CD14-positive monocyte (primary cell): ENCODE measurements at regions not wholly inside any gene's neighbourhood (a gene's known extent, or its start where the extent isn't known, plus 50 kb on each side); places are given as distances from the start of the nearest gene placed in this dataset.
"Not testable (repeated sequence)": the region's sequence is repeated elsewhere in the genome, so short reads cannot be mapped to it uniquely, and the experiment has no call there.

Experiments
- DNase-seq, 3 donors: peaks; one replicate each; pipeline ENCODE4 v3.0.0-alpha.2; 2011 to 2022
- H2AFZ ChIP-seq: 2 replicates; pipeline ENCODE4 v1.6.0; 2012; ENCODE audit warnings: mild to moderate bottlenecking, low read depth, low read length, inconsistent platforms; ENCODE audit not compliant: insufficient read depth, poor library complexity, severe bottlenecking
- H3K27ac ChIP-seq, 2 donors: 1 replicate in 1 of 2; 2 replicates in 1 of 2; pipeline ENCODE4 v1.5.1; 2012 to 2013; ENCODE audit warnings: low read length in 2 of 2, control low read depth in 1 of 2, inconsistent platforms in 1 of 2, low read depth in 1 of 2, mild to moderate bottlenecking in 1 of 2
- H3K27me3 ChIP-seq, 2 donors: one replicate each; pipeline versions ENCODE4 v1.6.0 to v1.6.1; 2011 to 2013; ENCODE audit warnings: low read length in 2 of 2; ENCODE audit not compliant: control insufficient read depth in 2 of 2, insufficient read depth in 2 of 2
- H3K36me3 ChIP-seq, 2 donors: replicated peaks in 1 of 2; 1 replicate in 1 of 2; 2 replicates in 1 of 2; pipeline versions ENCODE4 v1.5.1 to v1.6.1; 2012 to 2013; ENCODE audit warnings: low read length in 2 of 2, control low read depth in 1 of 2, inconsistent platforms in 1 of 2, mild to moderate bottlenecking in 1 of 2; ENCODE audit not compliant: insufficient read depth in 2 of 2, control insufficient read depth in 1 of 2
- H3K4me1 ChIP-seq, 2 donors: 1 replicate in 1 of 2; 2 replicates in 1 of 2; pipeline versions ENCODE4 v1.5.1 to v1.6.1; 2012 to 2013; ENCODE audit warnings: low read length in 2 of 2, control low read depth in 1 of 2, inconsistent platforms in 1 of 2, mild to moderate bottlenecking in 1 of 2, moderate library complexity in 1 of 2; ENCODE audit not compliant: insufficient read depth in 2 of 2, control insufficient read depth in 1 of 2
- H3K4me2 ChIP-seq: replicated peaks from 2 replicates; pipeline ENCODE3; 2012; ENCODE audit warnings: low read length, moderate library complexity, mild to moderate bottlenecking; ENCODE audit not compliant: poor library complexity, severe bottlenecking; ENCODE audit errors: extremely low read depth
- H3K4me3 ChIP-seq, 3 experiments: fragments of 200-600 bp in 1 of 3; sonication (generic) in 1 of 3; replicated peaks in 1 of 3; 1 replicate in 2 of 3; 2 replicates in 1 of 3; pipeline ENCODE4 v1.5.1; 2011 to 2013; ENCODE audit warnings: low read length in 3 of 3, mild to moderate bottlenecking in 3 of 3, control low read depth in 2 of 3, low read depth in 2 of 3, inconsistent platforms in 1 of 3, moderate library complexity in 1 of 3
- H3K79me2 ChIP-seq: 2 replicates; pipeline ENCODE4 v1.6.0; 2012; ENCODE audit warnings: mild to moderate bottlenecking, control low read depth, inconsistent platforms, low read length, moderate library complexity; ENCODE audit not compliant: insufficient read depth
- H3K9ac ChIP-seq: 2 replicates; pipeline ENCODE4 v1.6.0; 2017; ENCODE audit warnings: low read length, mild to moderate bottlenecking; ENCODE audit not compliant: insufficient read depth, poor library complexity, severe bottlenecking
- H3K9me3 ChIP-seq, 2 donors: replicated peaks in 1 of 2; 1 replicate in 1 of 2; 2 replicates in 1 of 2; pipeline versions ENCODE4 v1.5.1 to v1.6.1; 2012 to 2013; ENCODE audit warnings: low read length in 2 of 2, control low read depth in 1 of 2; ENCODE audit not compliant: control insufficient read depth in 1 of 2, insufficient read depth in 1 of 2
- H4K20me1 ChIP-seq: 2 replicates; pipeline ENCODE4 v1.6.0; 2012; ENCODE audit warnings: mild to moderate bottlenecking, low read length, control low read depth, moderate library complexity; ENCODE audit not compliant: insufficient read depth
- H3K27ac Mint-ChIP-seq, 7 donors: one replicate each; pipeline ENCODE4 v1.8.0; 2020; ENCODE audit warnings: mild to moderate bottlenecking in 7 of 7, mixed read lengths in 7 of 7, moderate library complexity in 6 of 7, inconsistent platforms in 2 of 7
- H3K27me3 Mint-ChIP-seq, 3 donors: one replicate each; pipeline ENCODE4 v1.8.0; 2021 to 2022; ENCODE audit warnings: low read depth in 3 of 3, mild to moderate bottlenecking in 3 of 3, mixed read lengths in 3 of 3, moderate library complexity in 3 of 3, inconsistent platforms in 1 of 3
- H3K36me3 Mint-ChIP-seq, 2 donors: one replicate each; pipeline ENCODE4 v1.8.0; 2020; ENCODE audit warnings: mixed read lengths in 2 of 2, inconsistent platforms in 1 of 2, mild to moderate bottlenecking in 1 of 2
- H3K4me1 Mint-ChIP-seq: one replicate; pipeline ENCODE4 v1.8.0; 2020; ENCODE audit warnings: mild to moderate bottlenecking, mixed read lengths
- H3K4me3 Mint-ChIP-seq, 2 donors: one replicate each; pipeline ENCODE4 v1.8.0; 2020; ENCODE audit warnings: mild to moderate bottlenecking in 2 of 2, mixed read lengths in 2 of 2, moderate library complexity in 1 of 2
- H3K9me3 Mint-ChIP-seq, 7 donors: one replicate each; pipeline ENCODE4 v1.8.0; 2020 to 2022; ENCODE audit warnings: mixed read lengths in 7 of 7, mild to moderate bottlenecking in 6 of 7, moderate library complexity in 6 of 7, inconsistent platforms in 2 of 7
- WGBS: methylation state at CpG from one replicate; pipeline ENCODE4 v1.1.5; 2013; ENCODE audit warnings: missing lambda C conversion rate; ENCODE audit not compliant: insufficient coverage; 5-methylcytosine and 5-hydroxymethylcytosine counted together
- intact Hi-C, 2 donors: fragments of 100-400 bp; cut with micrococcal nuclease; formaldehyde crosslinking; loops; one replicate each; pipeline versions ENCODE4 v1.15.0 to v1.15.1; 2023
- TF ChIP-seq, protein P1 (sequence below): fragments of 200-600 bp; IDR thresholded peaks from one replicate; pipeline ENCODE4 v1.8.0; 2022; ENCODE audit warnings: antibody characterized with exemption, mild to moderate bottlenecking

- H3K9me3 Mint-ChIP-seq: peaks cover 0 to 7% (median 3%) of the 10 kb centered on the region in 7 donors
- TF ChIP-seq, protein P1, sequence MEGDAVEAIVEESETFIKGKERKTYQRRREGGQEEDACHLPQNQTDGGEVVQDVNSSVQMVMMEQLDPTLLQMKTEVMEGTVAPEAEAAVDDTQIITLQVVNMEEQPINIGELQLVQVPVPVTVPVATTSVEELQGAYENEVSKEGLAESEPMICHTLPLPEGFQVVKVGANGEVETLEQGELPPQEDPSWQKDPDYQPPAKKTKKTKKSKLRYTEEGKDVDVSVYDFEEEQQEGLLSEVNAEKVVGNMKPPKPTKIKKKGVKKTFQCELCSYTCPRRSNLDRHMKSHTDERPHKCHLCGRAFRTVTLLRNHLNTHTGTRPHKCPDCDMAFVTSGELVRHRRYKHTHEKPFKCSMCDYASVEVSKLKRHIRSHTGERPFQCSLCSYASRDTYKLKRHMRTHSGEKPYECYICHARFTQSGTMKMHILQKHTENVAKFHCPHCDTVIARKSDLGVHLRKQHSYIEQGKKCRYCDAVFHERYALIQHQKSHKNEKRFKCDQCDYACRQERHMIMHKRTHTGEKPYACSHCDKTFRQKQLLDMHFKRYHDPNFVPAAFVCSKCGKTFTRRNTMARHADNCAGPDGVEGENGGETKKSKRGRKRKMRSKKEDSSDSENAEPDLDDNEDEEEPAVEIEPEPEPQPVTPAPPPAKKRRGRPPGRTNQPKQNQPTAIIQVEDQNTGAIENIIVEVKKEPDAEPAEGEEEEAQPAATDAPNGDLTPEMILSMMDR: no peak
- H3K4me1 Mint-ChIP-seq: no peaks in the 10 kb centered on the region
- peaks cover 0 to 1% (median 0%) of the 10 kb centered on the region in 3 donors for H3K27me3 Mint-ChIP-seq
- intact Hi-C loops: no loop called here
- Histone ChIP-seq H3K36me3 (no peaks in the 10 kb centered on the region), H3K9ac (no peak overlapping the region), H2AFZ (no peak overlapping the region), H3K27ac (no peak overlapping the region), H3K4me3 (no peak overlapping the region), H3K4me2 (no peak overlapping the region), H3K27me3 (no peaks in the 10 kb centered on the region), H3K79me2 (no peaks in the 10 kb centered on the region), H3K9me3 (no peaks in the 10 kb centered on the region), H3K4me1 (no peaks in the 10 kb centered on the region), H4K20me1 (no peaks in the 10 kb centered on the region)
- peak overlapping the region in 1 of 7 donors; percentile 1 for H3K27ac Mint-ChIP-seq
- WGBS: no CpG with 5 or more reads among the region's 2 CpGs
- no peak for DNase-seq
- no peak overlapping the region for H3K4me3 Mint-ChIP-seq
- H3K36me3 Mint-ChIP-seq: no peaks in the 10 kb centered on the region
Observed at GRCh38 chr16:59614466-59615240, 880.5 kb upstream of the GOT2 start.

- H3K4me1 Mint-ChIP-seq, H3K9ac ChIP-seq, H3K79me2 ChIP-seq, H3K9me3 ChIP-seq, H3K4me3 ChIP-seq, H3K4me2 ChIP-seq, H3K36me3 Mint-ChIP-seq, H3K36me3 ChIP-seq, H3K27me3 ChIP-seq, H2AFZ ChIP-seq, H3K9me3 Mint-ChIP-seq, H3K27ac ChIP-seq, H3K4me3 Mint-ChIP-seq, H3K27me3 Mint-ChIP-seq, H3K27ac Mint-ChIP-seq, H4K20me1 ChIP-seq, intact Hi-C loops, DNase-seq, H3K4me1 ChIP-seq: not testable (repeated sequence)
- 80% methylated on average over 2 of the region's 8 CpGs for WGBS
Observed at GRCh38 chr16:59612910-59613620, 878.9 kb upstream of the GOT2 start.
